ENCODE measurements at regions not wholly inside any gene's neighbourhood (a gene's known extent, or its start where the extent isn't known, plus 50 kb on each side); places are given as distances from the start of the nearest gene placed in this dataset.

- DNase-seq: no peak
Observed at GRCh38 chr16:73232555-73233328, 184.8 kb upstream of the ZFHX3 start.

- DNase-seq: no peak
Observed at GRCh38 chr16:73231944-73232554, 184.1 kb upstream of the ZFHX3 start.

- DNase-seq: no peak
Observed at GRCh38 chr16:73231379-73231778, 183.5 kb upstream of the ZFHX3 start.

GRCh38 chr16:73230651-73231050 lies 182.7 kb upstream of the ZFHX3 start:
- no peak for DNase-seq

GRCh38 chr16:73228649-73229048 lies 180.7 kb upstream of the ZFHX3 start:
- DNase-seq: no peak

GRCh38 chr16:73226675-73227074 lies 178.7 kb upstream of the ZFHX3 start:
- DNase-seq: no peak

- DNase-seq: no peak
Observed at GRCh38 chr16:73225983-73226382, 178.1 kb upstream of the ZFHX3 start.

GRCh38 chr16:73220836-73221235 lies 172.9 kb upstream of the ZFHX3 start:
- no peak for DNase-seq

GRCh38 chr16:73219176-73219575 lies 171.2 kb upstream of the ZFHX3 start:
- DNase-seq: no peak

GRCh38 chr16:73217654-73218053 lies 169.7 kb upstream of the ZFHX3 start:
- no peak for DNase-seq

- DNase-seq: no peak
Observed at GRCh38 chr16:73216932-73217331, 169.0 kb upstream of the ZFHX3 start.

- DNase-seq: no peak
Observed at GRCh38 chr16:73215678-73216377, 167.9 kb upstream of the ZFHX3 start.

GRCh38 chr16:73214825-73215677 lies 167.1 kb upstream of the ZFHX3 start:
- DNase-seq: no peak

GRCh38 chr16:73213732-73214455 lies 166.0 kb upstream of the ZFHX3 start:
- no peak for DNase-seq

GRCh38 chr16:73212431-73212830 lies 164.5 kb upstream of the ZFHX3 start:
- DNase-seq: no peak

- no peak for DNase-seq
Observed at GRCh38 chr16:73210686-73211085, 162.8 kb upstream of the ZFHX3 start.

GRCh38 chr16:73210084-73210483 lies 162.2 kb upstream of the ZFHX3 start:
- DNase-seq: no peak

- no peak for DNase-seq
Observed at GRCh38 chr16:73209190-73209589, 161.3 kb upstream of the ZFHX3 start.

- DNase-seq: no peak
Observed at GRCh38 chr16:73206151-73206707, 158.3 kb upstream of the ZFHX3 start.

- DNase-seq: no peak
Observed at GRCh38 chr16:73205153-73205886, 157.4 kb upstream of the ZFHX3 start.
